CD1c-positive myeloid dendritic cell (primary cell): ENCODE measurements at regions not wholly inside any gene's neighbourhood (a gene's known extent, or its start where the extent isn't known, plus 50 kb on each side); places are given as distances from the start of the nearest gene placed in this dataset.

Source experiments
- DNase-seq: peaks from one replicate; pipeline ENCODE4 v3.0.0-alpha.2; 2016; ENCODE audit errors: extremely low spot score

GRCh38 chr14:36245223-36245622 lies 68.7 kb upstream of the PTCSC3 start:
- no peak for DNase-seq

DNA sequence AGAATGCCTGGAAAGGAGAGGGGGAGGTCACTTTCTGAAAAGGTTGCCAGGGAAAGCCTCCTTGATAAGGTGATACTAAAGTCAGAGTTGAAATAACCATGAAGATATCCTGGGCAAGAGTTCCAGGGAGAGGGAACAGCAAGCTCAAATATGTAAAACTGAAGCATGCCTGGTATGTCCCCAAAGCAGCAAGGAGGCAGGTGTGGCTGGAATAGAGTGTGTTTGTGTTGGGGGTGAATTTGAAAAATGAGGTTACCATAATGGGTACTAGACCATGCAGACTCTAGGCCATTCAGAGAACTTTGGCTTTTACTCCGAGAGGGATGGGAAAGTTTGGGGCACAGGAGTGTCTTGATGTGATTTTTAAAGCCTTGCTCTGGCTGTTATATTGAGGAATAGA lies 66.7 kb upstream of the PTCSC3 start:
- DNase-seq: no peak

DNA sequence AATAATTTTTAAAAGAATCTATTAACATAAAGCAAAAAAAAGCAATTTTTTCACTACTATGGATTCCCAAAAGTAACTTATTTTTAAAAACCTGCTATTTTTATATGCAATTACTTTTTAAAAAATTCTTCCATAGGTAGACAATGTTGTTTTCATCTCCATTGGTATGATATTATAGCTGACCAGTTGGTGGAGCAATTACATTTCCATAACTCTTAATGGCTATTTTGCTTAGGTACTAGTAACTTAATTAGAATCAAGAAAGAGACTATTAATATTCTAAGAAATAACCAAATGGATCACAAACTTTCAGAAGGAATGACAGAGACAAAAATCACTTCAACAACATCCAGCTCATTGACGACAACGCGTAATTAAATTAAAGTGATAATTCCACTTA lies 64.7 kb upstream of the PTCSC3 start:
- no peak for DNase-seq

DNA sequence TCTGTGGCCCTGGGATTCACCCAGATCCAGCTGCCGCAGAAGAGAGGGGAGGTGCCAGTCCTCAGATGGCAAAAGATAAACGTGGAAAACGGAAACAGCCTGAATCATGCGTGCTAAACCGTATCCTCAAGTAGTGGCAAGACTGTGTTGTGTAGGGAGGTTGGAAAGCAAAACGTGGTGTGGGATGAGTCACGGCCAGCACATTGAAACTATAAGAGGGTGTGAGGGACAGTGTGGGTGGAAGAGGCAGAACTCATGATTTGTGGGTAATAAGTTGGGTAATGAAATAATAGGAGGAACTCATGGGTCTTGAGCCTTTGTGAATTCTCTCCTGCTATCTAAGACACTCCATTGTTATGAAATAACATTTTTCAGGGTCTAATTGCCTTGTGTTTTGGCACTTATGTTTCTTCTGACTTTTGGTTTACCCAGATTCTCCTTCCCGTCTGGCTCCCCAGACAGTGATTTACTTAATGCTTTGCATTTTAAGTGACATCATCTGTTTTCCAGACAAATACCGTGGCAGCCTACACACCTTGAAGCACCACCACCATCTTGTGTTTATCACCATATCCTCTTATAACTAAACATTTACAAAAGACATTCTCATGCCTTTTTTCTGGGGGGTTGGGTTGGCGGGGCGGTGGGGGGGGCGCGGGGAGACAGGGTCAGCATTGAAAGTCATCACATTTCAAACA lies 62.3 kb upstream of the PTCSC3 start:
- DNase-seq: peak; percentile 82

- no peak for DNase-seq
Observed at GRCh38 chr14:36233217-36233616, 56.7 kb upstream of the PTCSC3 start.

GRCh38 chr14:36229262-36229661 lies 52.7 kb upstream of the PTCSC3 start:
- no peak for DNase-seq

- no peak for DNase-seq
Observed at GRCh38 chr14:36227802-36228201, 51.3 kb upstream of the PTCSC3 start.

- no peak for DNase-seq
Observed at GRCh38 chr14:36227344-36227743, 50.8 kb upstream of the PTCSC3 start.
